ENCODE measurements at regions not wholly inside any gene's neighbourhood (a gene's known extent, or its start where the extent isn't known, plus 50 kb on each side); places are given as distances from the start of the nearest gene placed in this dataset.

DNA sequence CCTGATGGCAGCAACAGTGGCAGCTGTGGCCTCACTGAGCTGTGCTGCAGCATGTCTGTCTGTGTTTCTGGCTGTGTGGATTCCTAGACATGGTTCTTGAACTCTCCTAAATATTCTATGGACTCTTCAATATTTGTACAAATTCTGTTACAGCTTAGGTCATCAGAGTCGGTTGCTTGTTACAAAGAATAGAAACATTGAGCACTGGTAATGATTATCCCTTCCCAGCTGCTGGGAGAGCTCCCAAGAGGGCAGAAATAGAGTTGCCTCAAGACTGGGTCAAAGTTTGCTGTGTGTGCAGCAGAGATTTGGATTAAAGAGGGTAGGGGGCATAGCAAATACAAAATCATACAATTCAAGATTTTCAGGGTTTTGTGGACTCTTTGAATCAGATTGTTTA is 337.1 kb upstream of the AKR1E2 start:
- TF ChIP-seq CTCF (conservative IDR thresholded peaks at IDR 0.05; ENCODE audit: low read depth, low read length) (no peak), EZH2 (IDR thresholded peaks at IDR 0.05; ENCODE audit: low read length, unreplicated experiment) (no peak), EZH2phosphoT487 (IDR thresholded peaks at IDR 0.05; ENCODE audit: borderline replicate concordance, low read length) (no peak)

All from PC-3 (cell line).